Testis (tissue), 2 donors: ENCODE measurements at regions not wholly inside any gene's neighbourhood (a gene's known extent, or its start where the extent isn't known, plus 50 kb on each side); places are given as distances from the start of the nearest gene placed in this dataset.

Source experiments
- POLR2A ChIP-seq: fragments of 450-650 bp; IDR thresholded peaks from one replicate; pipeline ENCODE4 v1.6.1; 2017; ENCODE audit warnings: antibody characterized with exemption, mild to moderate bottlenecking, moderate library complexity
- TF ChIP-seq, protein P1 (sequence below), 3 experiments: fragments of 450-650 bp in 2 of 3; fragments of 200-600 bp in 1 of 3; sonication (generic) in 1 of 3; IDR thresholded peaks; one replicate each; pipeline ENCODE4 v1.5.1; 2016 to 2019; ENCODE audit warnings: antibody characterized with exemption in 3 of 3, mild to moderate bottlenecking in 2 of 3, moderate library complexity in 1 of 3

- no peak for TF ChIP-seq POLR2A
- TF ChIP-seq, protein P1, sequence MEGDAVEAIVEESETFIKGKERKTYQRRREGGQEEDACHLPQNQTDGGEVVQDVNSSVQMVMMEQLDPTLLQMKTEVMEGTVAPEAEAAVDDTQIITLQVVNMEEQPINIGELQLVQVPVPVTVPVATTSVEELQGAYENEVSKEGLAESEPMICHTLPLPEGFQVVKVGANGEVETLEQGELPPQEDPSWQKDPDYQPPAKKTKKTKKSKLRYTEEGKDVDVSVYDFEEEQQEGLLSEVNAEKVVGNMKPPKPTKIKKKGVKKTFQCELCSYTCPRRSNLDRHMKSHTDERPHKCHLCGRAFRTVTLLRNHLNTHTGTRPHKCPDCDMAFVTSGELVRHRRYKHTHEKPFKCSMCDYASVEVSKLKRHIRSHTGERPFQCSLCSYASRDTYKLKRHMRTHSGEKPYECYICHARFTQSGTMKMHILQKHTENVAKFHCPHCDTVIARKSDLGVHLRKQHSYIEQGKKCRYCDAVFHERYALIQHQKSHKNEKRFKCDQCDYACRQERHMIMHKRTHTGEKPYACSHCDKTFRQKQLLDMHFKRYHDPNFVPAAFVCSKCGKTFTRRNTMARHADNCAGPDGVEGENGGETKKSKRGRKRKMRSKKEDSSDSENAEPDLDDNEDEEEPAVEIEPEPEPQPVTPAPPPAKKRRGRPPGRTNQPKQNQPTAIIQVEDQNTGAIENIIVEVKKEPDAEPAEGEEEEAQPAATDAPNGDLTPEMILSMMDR (IDR thresholded peaks at IDR 0.05), result no peak
These were observed 1525.6 kb upstream of the PRR20A start for GRCh38 chr13:55615081-55615480.
